Suppressor macrophage treated with lipopolysaccharide for 4 hours (primary cell): ENCODE measurements at regions not wholly inside any gene's neighbourhood (a gene's known extent, or its start where the extent isn't known, plus 50 kb on each side); places are given as distances from the start of the nearest gene placed in this dataset.
"Not testable (repeated sequence)": the region's sequence is repeated elsewhere in the genome, so short reads cannot be mapped to it uniquely, and the experiment has no call there.

Experiments
- DNase-seq: peaks from one replicate; pipeline ENCODE4 v3.0.0-alpha.2; 2020

- no peak for DNase-seq
These were observed 575.7 kb upstream of the CDH11 start for GRCh38 chr16:65697521-65697920.

GRCh38 chr16:65697065-65697464 lies 575.2 kb upstream of the CDH11 start:
- DNase-seq = no peak

GRCh38 chr16:65691846-65692245 lies 570.0 kb upstream of the CDH11 start:
- not testable (repeated sequence) for DNase-seq

GRCh38 chr16:65689726-65690125 lies 567.9 kb upstream of the CDH11 start:
- no peak for DNase-seq

- DNase-seq = peak; percentile 7
These were observed 566.4 kb upstream of the CDH11 start for GRCh38 chr16:65688301-65688700.

GRCh38 chr16:65684230-65684629 lies 562.4 kb upstream of the CDH11 start:
- no peak for DNase-seq

GRCh38 chr16:65681406-65681805 lies 559.5 kb upstream of the CDH11 start:
- DNase-seq = no peak

GRCh38 chr16:65679785-65680184 lies 557.9 kb upstream of the CDH11 start:
- no peak for DNase-seq

GRCh38 chr16:65675161-65675560 lies 553.3 kb upstream of the CDH11 start:
- no peak for DNase-seq

- no peak for DNase-seq
These were observed 551.1 kb upstream of the CDH11 start for GRCh38 chr16:65672960-65673359.

- peak; percentile 7 for DNase-seq
These were observed 549.2 kb upstream of the CDH11 start for GRCh38 chr16:65671071-65671470.

GRCh38 chr16:65668064-65668595 lies 546.3 kb upstream of the CDH11 start:
- no peak for DNase-seq

- no peak for DNase-seq
These were observed 545.2 kb upstream of the CDH11 start for GRCh38 chr16:65667011-65667578.

GRCh38 chr16:65666132-65666941 lies 544.5 kb upstream of the CDH11 start:
- no peak for DNase-seq

- DNase-seq = no peak
These were observed 543.7 kb upstream of the CDH11 start for GRCh38 chr16:65665586-65665985.

GRCh38 chr16:65663774-65664173 lies 541.9 kb upstream of the CDH11 start:
- DNase-seq = no peak

GRCh38 chr16:65662256-65662655 lies 540.4 kb upstream of the CDH11 start:
- DNase-seq = no peak

GRCh38 chr16:65661558-65661957 lies 539.7 kb upstream of the CDH11 start:
- DNase-seq = no peak

- DNase-seq = no peak
These were observed 538.5 kb upstream of the CDH11 start for GRCh38 chr16:65660390-65660789.

GRCh38 chr16:65659758-65660157 lies 537.9 kb upstream of the CDH11 start:
- DNase-seq = no peak

- no peak for DNase-seq
These were observed 536.9 kb upstream of the CDH11 start for GRCh38 chr16:65658787-65659220.

- DNase-seq = peak; percentile 12
These were observed 536.5 kb upstream of the CDH11 start for GRCh38 chr16:65658349-65658748.

GRCh38 chr16:65657556-65657955 lies 535.7 kb upstream of the CDH11 start:
- no peak for DNase-seq

- no peak for DNase-seq
These were observed 535.2 kb upstream of the CDH11 start for GRCh38 chr16:65657071-65657494.
